Hepatocyte (in vitro differentiated cells): ENCODE measurements at regions not wholly inside any gene's neighbourhood (a gene's known extent, or its start where the extent isn't known, plus 50 kb on each side); places are given as distances from the start of the nearest gene placed in this dataset.

ENCODE experiments used
- DNase-seq: peaks from one replicate; pipeline ENCODE4 v3.0.0-alpha.2; 2016; ENCODE audit warnings: low spot score
- H2AFZ ChIP-seq: fragments of 200-600 bp; sonication (generic); 2 replicates; pipeline ENCODE4 v1.6.0; 2016; ENCODE audit warnings: antibody characterized with exemption, mild to moderate bottlenecking
- H3K27ac ChIP-seq: fragments of 200-600 bp; sonication (generic); 2 replicates; pipeline ENCODE4 v1.5.1; 2016; ENCODE audit warnings: mild to moderate bottlenecking
- H3K27me3 ChIP-seq: fragments of 200-600 bp; sonication (generic); 2 replicates; pipeline ENCODE4 v1.6.1; 2016
- H3K36me3 ChIP-seq: fragments of 200-600 bp; sonication (generic); replicated peaks from 2 replicates; pipeline ENCODE4 v1.5.1; 2016; ENCODE audit warnings: low read depth; ENCODE audit not compliant: insufficient read depth
- H3K4me1 ChIP-seq: fragments of 200-600 bp; sonication (generic); 2 replicates; pipeline ENCODE4 v1.5.1; 2016; ENCODE audit warnings: mild to moderate bottlenecking, moderate library complexity; ENCODE audit not compliant: insufficient read depth
- H3K4me2 ChIP-seq: fragments of 200-600 bp; sonication (generic); 2 replicates; pipeline ENCODE4 v1.6.0; 2016
- H3K4me3 ChIP-seq: fragments of 200-600 bp; sonication (generic); 2 replicates; pipeline ENCODE4 v1.5.1; 2016; ENCODE audit warnings: mild to moderate bottlenecking
- H3K79me2 ChIP-seq: fragments of 200-600 bp; sonication (generic); 2 replicates; pipeline ENCODE4 v1.6.0; 2017; ENCODE audit warnings: mild to moderate bottlenecking
- H3K9me2 ChIP-seq: fragments of 200-600 bp; sonication (generic); replicated peaks from 2 replicates; pipeline ENCODE4 v1.6.0; 2017; ENCODE audit warnings: mild to moderate bottlenecking; ENCODE audit not compliant: insufficient read depth
- H3K9me3 ChIP-seq: fragments of 200-600 bp; sonication (generic); 2 replicates; pipeline ENCODE4 v1.5.1; 2016; ENCODE audit warnings: low read depth, mild to moderate bottlenecking
- H4K20me1 ChIP-seq: fragments of 200-600 bp; sonication (generic); 2 replicates; pipeline ENCODE4 v1.6.0; 2016; ENCODE audit warnings: mild to moderate bottlenecking; ENCODE audit not compliant: insufficient read depth, poor library complexity, severe bottlenecking
- CTCF ChIP-seq: fragments of 200-600 bp; sonication (generic); IDR thresholded peaks from 2 replicates; pipeline ENCODE4 v1.5.1; 2016; ENCODE audit warnings: antibody characterized with exemption, mild to moderate bottlenecking; ENCODE audit not compliant: poor library complexity
- EZH2 ChIP-seq: fragments of 200-600 bp; sonication (generic); IDR thresholded peaks from 2 replicates; pipeline ENCODE4 v1.6.1; 2016; ENCODE audit warnings: antibody characterized with exemption, mild to moderate bottlenecking, borderline replicate concordance
- EZH2phosphoT487 ChIP-seq: fragments of 200-600 bp; sonication (generic); IDR thresholded peaks from one replicate; pipeline ENCODE4 v1.6.1; 2018; ENCODE audit warnings: antibody characterized with exemption, mild to moderate bottlenecking, low read depth, moderate library complexity; ENCODE audit not compliant: unreplicated experiment, severe bottlenecking
- WGBS: methylation state at CpG from one replicate; pipeline ENCODE4 v1.1.6; 2016; ENCODE audit warnings: low lambda C conversion rate; ENCODE audit errors: missing lambda C conversion rate; 5-methylcytosine and 5-hydroxymethylcytosine counted together

GRCh38 chr11:27868226-27868625 lies 168.0 kb upstream of the BDNF start:
- TF ChIP-seq EZH2phosphoT487 (no peak), EZH2 (no peak), CTCF (no peak)
- Histone ChIP-seq H3K4me3 (no peak overlapping the region), H3K9me2 (no peaks in the 10 kb centered on the region), H3K4me2 (no peak overlapping the region), H3K9me3 (no peaks in the 10 kb centered on the region), H2AFZ (no peak overlapping the region), H4K20me1 (no peaks in the 10 kb centered on the region), H3K36me3 (no peaks in the 10 kb centered on the region), H3K27ac (no peak overlapping the region), H3K27me3 (no peaks in the 10 kb centered on the region), H3K4me1 (no peaks in the 10 kb centered on the region), H3K79me2 (no peaks in the 10 kb centered on the region)
- no peak for DNase-seq
- 59% methylated on average over 1 of the region's 1 CpG for WGBS

GRCh38 chr11:27865105-27865504 lies 164.8 kb upstream of the BDNF start:
- no peak overlapping the region for H3K4me2 ChIP-seq
- TF ChIP-seq EZH2 (no peak), CTCF (no peak), EZH2phosphoT487 (no peak)
- no peak overlapping the region for H3K27ac ChIP-seq
- no peak for DNase-seq
- H3K79me2 ChIP-seq, result no peaks in the 10 kb centered on the region
- H3K4me1 ChIP-seq, result no peaks in the 10 kb centered on the region
- no peaks in the 10 kb centered on the region for H3K9me3 ChIP-seq
- WGBS, result 89% methylated on average over 3 of the region's 3 CpGs
- no peaks in the 10 kb centered on the region for H3K27me3 ChIP-seq
- H3K36me3 ChIP-seq, result no peaks in the 10 kb centered on the region
- no peaks in the 10 kb centered on the region for H3K9me2 ChIP-seq
- no peaks in the 10 kb centered on the region for H4K20me1 ChIP-seq
- H2AFZ ChIP-seq, result no peak overlapping the region
- H3K4me3 ChIP-seq, result no peak overlapping the region

GRCh38 chr11:27864611-27865010 lies 164.4 kb upstream of the BDNF start:
- no peak for TF ChIP-seq CTCF
- 100% methylated on average over 1 of the region's 1 CpG for WGBS
- H4K20me1 ChIP-seq, result no peaks in the 10 kb centered on the region
- no peaks in the 10 kb centered on the region for H3K27me3 ChIP-seq
- no peak overlapping the region for H3K4me3 ChIP-seq
- H3K36me3 ChIP-seq, result no peaks in the 10 kb centered on the region
- H3K27ac ChIP-seq, result no peak overlapping the region
- no peaks in the 10 kb centered on the region for H3K9me2 ChIP-seq
- no peak overlapping the region for H3K4me2 ChIP-seq
- DNase-seq, result no peak
- no peak overlapping the region for H2AFZ ChIP-seq
- no peaks in the 10 kb centered on the region for H3K79me2 ChIP-seq
- H3K9me3 ChIP-seq, result no peaks in the 10 kb centered on the region
- no peaks in the 10 kb centered on the region for H3K4me1 ChIP-seq

GRCh38 chr11:27864091-27864491 lies 163.8 kb upstream of the BDNF start:
- H3K27ac ChIP-seq, result no peak overlapping the region
- DNase-seq, result no peak

More at GRCh38 chr11:27864091-27864491, 163.8 kb upstream of the BDNF start:
- Histone ChIP-seq H3K79me2 (no peaks in the 10 kb centered on the region), H4K20me1 (no peaks in the 10 kb centered on the region), H3K36me3 (no peaks in the 10 kb centered on the region), H2AFZ (no peak overlapping the region), H3K4me2 (no peak overlapping the region), H3K4me3 (no peak overlapping the region), H3K27me3 (no peaks in the 10 kb centered on the region), H3K9me3 (no peaks in the 10 kb centered on the region), H3K9me2 (no peaks in the 10 kb centered on the region), H3K4me1 (no peaks in the 10 kb centered on the region)
- no peak for TF ChIP-seq EZH2
- TF ChIP-seq CTCF, result no peak
- no peak for TF ChIP-seq EZH2phosphoT487
- WGBS, result 57% methylated on average over 4 of the region's 4 CpGs
